Activated CD4-positive, CD25-positive, alpha-beta regulatory T cell (primary cell): ENCODE measurements at regions not wholly inside any gene's neighbourhood (a gene's known extent, or its start where the extent isn't known, plus 50 kb on each side); places are given as distances from the start of the nearest gene placed in this dataset.
"Not testable (repeated sequence)": the region's sequence is repeated elsewhere in the genome, so short reads cannot be mapped to it uniquely, and the experiment has no call there.

Experiments
- DNase-seq, 4 experiments: peaks; one replicate each; lab custom pipeline; 2025; lab: John Stamatoyannopoulos, UW

- no peak for DNase-seq
Measured at GRCh38 chr3:153830552-153830951, 290.6 kb upstream of the ARHGEF26 start.

DNA sequence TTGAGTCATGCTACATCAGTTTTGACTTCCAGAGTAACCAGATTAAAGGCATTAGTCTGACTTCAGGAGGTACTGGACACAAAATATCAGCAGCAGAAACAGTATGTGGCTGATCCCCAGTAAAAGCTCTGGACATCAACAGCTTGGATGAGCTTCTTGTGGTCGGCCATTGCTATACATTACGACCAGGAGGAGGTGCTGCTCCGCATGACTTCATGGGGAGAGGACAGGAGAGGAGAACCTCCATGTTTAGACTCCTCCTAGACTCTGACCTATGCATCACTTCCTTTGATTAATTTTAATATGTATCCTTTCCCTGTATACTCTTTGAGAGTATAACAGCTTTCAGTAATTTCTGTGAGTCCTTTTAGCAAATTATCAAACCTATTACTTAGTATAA lies 285.6 kb upstream of the ARHGEF26 start:
- no peak for DNase-seq

DNA sequence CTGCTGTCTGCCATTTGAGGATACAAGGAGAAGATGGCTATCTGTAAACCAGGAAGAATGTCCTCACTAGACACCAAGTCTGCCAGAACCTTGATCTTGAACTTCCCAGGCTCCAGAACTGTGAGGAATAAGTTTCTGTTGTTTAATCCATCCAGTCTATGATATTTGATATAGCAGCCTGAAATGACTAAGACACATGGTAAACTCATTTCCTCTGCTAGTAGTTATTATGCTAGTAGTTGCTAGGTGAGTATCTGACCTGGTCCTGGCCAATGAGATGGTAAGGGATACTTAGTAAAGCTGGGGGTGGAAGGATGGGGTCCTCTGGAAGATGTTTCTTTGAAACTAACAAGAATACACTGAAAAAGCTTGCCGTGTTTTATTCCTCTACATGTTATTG lies 280.7 kb upstream of the ARHGEF26 start:
- no peak for DNase-seq

DNA sequence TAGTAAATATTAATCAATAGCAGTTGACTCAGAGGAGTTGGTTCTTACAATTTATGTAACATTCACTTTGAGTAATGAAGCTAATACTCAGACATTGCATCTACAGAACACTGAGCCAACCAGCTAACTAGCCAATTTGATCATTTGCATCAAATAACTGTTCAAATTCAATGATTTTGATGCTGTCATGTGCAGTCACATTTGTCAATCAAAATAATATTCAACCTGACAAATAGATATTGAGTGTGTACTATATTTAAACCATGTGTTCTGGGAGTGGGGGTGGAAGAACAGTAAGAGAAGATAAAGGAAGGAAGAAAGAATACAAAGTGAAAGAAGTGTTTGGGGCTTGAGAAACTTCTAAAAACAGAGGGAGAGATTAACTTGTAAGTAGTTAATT lies 277.2 kb upstream of the ARHGEF26 start:
- DNase-seq = no peak

GRCh38 chr3:153845311-153845710 lies 275.9 kb upstream of the ARHGEF26 start:
- no peak for DNase-seq

GRCh38 chr3:153848702-153849101 lies 272.5 kb upstream of the ARHGEF26 start:
- DNase-seq = no peak

GRCh38 chr3:153852355-153852754 lies 268.8 kb upstream of the ARHGEF26 start:
- no peak for DNase-seq

DNA sequence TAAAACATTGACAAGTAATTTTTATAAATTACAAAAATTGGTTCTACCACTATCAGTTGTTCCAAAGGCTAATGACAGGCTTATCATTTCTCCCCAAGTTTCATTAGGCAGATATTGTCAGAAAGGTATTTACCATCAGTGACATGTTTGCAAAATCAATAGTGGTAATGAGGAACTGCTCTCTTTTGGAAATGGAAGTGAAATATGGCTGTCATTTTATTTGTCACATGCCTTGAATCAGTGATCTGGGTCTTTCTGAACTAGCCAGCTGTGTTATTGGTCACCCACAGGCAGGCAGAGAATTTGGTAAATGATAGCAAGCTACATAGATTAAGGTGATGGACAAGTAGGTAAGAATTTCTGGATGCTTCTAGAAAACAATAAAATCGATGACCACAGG lies 268.0 kb upstream of the ARHGEF26 start:
- DNase-seq = no peak

GRCh38 chr3:153855772-153856171 lies 265.4 kb upstream of the ARHGEF26 start:
- no peak for DNase-seq

- DNase-seq = no peak
Measured at GRCh38 chr3:153856932-153857331, 264.3 kb upstream of the ARHGEF26 start.

DNA sequence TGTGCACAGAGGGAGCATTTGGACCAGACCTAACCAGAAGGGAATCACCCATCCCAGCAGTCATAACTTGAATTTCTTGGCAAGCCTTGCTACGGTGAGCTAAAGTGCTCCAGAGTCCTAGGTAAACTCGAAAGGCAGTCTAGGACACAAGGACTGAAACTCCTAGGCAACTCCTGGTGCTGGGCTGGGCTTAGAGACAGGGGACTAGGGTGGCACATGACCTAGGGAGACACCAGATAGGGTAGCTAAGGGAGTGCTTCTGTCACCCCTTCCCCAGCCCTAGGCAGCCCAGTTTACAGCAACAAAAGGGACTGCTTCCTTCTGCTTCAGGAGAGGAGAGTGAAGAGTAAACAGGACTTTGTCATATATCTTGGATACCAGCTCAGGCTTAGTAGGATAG lies 256.4 kb upstream of the ARHGEF26 start:
- no peak for DNase-seq

- DNase-seq = no peak
Measured at GRCh38 chr3:153866901-153867300, 254.3 kb upstream of the ARHGEF26 start.

DNA sequence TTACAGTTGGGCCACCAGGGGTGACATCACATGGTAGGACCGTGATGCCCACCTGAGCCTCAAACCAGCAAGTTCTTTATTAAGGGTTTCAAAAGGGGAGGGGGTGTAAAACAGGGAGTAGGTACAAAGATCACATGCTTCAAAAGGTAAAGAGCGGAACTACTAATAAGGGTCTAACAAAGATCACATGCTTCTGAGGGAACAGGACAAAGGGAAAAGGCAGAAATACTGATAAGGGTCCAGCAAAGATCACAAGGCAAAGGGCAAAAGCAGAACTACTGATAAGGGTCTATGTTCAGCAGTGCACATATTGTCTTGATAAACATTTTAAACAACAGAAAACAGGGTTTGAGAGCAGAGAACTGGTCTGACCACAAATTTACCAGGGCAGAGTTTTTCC lies 246.8 kb upstream of the ARHGEF26 start:
- not testable (repeated sequence) for DNase-seq

- DNase-seq = no peak
Measured at GRCh38 chr3:153880493-153880892, 240.7 kb upstream of the ARHGEF26 start.

GRCh38 chr3:153881201-153881600 lies 240.0 kb upstream of the ARHGEF26 start:
- no peak for DNase-seq

DNA sequence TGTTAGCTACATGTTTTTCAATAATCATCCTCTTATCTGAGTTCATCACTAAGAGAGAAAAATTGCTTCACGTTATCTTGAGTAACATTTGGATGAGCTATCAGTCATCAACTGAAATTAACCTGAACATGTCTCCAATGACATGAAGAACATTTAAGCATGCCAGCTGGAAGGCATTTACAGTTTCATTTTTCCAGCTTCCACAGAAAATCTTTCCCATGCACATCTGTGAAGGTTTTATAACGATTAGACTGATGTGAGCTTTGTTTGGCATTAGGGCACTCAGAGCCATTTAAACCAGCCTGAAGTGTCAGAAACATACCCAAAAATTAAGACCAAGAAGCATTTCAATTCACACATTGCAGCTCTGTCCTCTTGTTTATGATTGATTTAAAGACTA lies 235.8 kb upstream of the ARHGEF26 start:
- DNase-seq = no peak

DNA sequence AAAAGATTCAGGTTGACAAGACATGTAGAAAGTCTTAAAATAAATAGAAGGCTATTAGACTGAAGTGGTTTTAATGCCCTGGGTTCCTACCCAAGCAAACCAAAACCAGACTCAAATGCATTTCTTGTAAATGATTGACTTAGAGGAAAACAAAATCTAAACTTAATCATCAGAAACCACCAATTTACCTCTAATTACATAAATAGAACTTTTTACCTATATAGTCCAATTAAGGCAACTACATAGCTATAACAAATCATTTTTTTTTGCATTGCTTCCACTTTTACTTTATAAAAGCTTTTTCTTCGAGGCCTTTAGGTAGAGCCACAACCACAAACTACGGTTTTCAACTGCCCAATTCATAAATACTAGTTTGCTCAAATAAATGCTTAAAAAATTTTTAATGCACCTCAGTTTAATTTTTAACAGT lies 231.3 kb upstream of the ARHGEF26 start:
- no peak for DNase-seq

- no peak for DNase-seq
Measured at GRCh38 chr3:153892126-153892525, 229.1 kb upstream of the ARHGEF26 start.

DNA sequence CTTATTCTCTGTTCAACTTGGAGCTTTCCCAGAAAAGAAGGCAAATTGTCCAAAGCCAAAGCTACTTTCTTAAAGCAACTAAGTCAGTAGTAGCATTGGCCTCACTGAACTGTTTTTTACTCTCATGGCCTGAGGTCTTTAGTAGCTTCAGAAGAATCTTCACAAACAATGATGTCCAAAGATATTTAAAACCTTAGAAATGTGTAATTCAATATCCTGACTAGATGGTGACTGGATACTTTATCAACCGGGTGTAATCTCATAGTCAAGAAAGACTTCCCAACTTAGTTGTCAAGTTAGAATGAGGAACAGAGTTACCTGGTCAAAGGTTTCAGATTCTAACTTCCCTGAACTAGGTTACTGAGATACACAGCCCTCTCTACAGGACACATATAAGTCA lies 226.3 kb upstream of the ARHGEF26 start:
- no peak for DNase-seq

GRCh38 chr3:153896197-153896596 lies 225.0 kb upstream of the ARHGEF26 start:
- DNase-seq = no peak

- DNase-seq = no peak
Measured at GRCh38 chr3:153897025-153897723, 224.0 kb upstream of the ARHGEF26 start.

GRCh38 chr3:153897842-153898241 lies 223.3 kb upstream of the ARHGEF26 start:
- no peak for DNase-seq

GRCh38 chr3:153901152-153901551 lies 220.0 kb upstream of the ARHGEF26 start:
- no peak for DNase-seq

DNA sequence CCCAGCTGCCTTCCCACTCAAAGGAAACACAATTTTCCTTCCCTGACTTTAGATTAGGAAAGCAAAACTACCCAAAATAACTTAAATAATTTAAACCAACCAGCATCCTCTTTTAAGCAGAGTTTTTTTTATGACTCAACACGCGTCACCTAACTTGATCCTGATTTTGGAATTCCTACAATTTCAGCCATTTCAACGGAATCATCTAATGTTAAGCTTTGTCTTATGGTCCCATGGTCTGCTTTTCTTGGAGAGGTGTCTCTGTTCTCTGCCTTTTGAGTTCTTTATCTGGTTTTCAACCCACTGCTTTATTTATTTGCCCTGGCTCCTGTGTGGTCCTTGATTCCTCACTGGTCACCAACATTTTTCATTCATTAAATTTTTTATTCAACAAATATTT lies 219.2 kb upstream of the ARHGEF26 start:
- DNase-seq = no peak
